Ectodermal cell (in vitro differentiated cells): ENCODE measurements at regions not wholly inside any gene's neighbourhood (a gene's known extent, or its start where the extent isn't known, plus 50 kb on each side); places are given as distances from the start of the nearest gene placed in this dataset.

Source experiments
- H3K27ac ChIP-seq: 2 replicates; pipeline ENCODE4 v1.7.0; 2013; ENCODE audit warnings: mild to moderate bottlenecking, low read depth, low read length; ENCODE audit not compliant: insufficient read depth, poor library complexity, severe bottlenecking
- H3K27me3 ChIP-seq: 2 replicates; pipeline ENCODE4 v1.7.0; 2013; ENCODE audit warnings: mild to moderate bottlenecking, low read length; ENCODE audit not compliant: insufficient read depth, control insufficient read depth, poor library complexity, severe bottlenecking
- H3K36me3 ChIP-seq: one replicate; pipeline ENCODE4 v1.7.0; 2013; ENCODE audit warnings: low read length; ENCODE audit not compliant: control insufficient read depth, insufficient read depth
- H3K4me1 ChIP-seq: one replicate; pipeline ENCODE4 v1.7.0; 2013; ENCODE audit warnings: low read length; ENCODE audit not compliant: control insufficient read depth, insufficient read depth
- H3K4me3 ChIP-seq: 2 replicates; pipeline ENCODE4 v1.7.0; 2013; ENCODE audit warnings: low read depth, low read length, control low read depth; ENCODE audit not compliant: insufficient read depth
- H3K9me3 ChIP-seq: 2 replicates; pipeline ENCODE4 v1.7.0; 2013; ENCODE audit warnings: mild to moderate bottlenecking, low read length, moderate library complexity; ENCODE audit not compliant: control insufficient read depth
- WGBS, 2 experiments: methylation state at CpG; one replicate each; pipeline ENCODE4 v1.1.7; 2013; ENCODE audit warnings: missing lambda C conversion rate in 2 of 2; 5-methylcytosine and 5-hydroxymethylcytosine counted together

DNA sequence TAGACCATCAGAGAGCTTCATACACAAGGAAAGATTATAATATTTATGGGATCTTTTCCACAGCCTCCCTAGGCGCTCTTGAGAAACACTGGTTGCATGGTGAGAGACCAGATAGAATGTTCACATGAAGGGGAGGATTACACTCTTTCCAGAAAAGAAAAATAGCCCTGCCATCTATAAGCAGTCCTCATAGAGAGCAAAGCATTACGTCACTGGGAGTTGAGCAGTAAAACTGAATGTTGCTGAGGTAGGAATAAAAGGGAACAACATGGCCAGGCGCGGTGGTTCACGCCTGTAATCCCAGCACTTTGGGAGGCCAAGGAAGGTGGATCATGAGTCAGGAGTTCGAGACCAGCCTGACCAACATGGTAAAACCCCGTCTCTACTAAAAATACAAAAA is 1934.3 kb downstream of the SUCLG1 start:
- Histone ChIP-seq H3K4me3 (no peak overlapping the region), H3K27ac (no peak overlapping the region), H3K36me3 (no peaks in the 10 kb centered on the region), H3K4me1 (no peaks in the 10 kb centered on the region), H3K9me3 (no peaks in the 10 kb centered on the region), H3K27me3 (no peaks in the 10 kb centered on the region)
- 85 to 95% methylated on average over 7 of the region's 7 CpGs for WGBS, 2 experiments

DNA sequence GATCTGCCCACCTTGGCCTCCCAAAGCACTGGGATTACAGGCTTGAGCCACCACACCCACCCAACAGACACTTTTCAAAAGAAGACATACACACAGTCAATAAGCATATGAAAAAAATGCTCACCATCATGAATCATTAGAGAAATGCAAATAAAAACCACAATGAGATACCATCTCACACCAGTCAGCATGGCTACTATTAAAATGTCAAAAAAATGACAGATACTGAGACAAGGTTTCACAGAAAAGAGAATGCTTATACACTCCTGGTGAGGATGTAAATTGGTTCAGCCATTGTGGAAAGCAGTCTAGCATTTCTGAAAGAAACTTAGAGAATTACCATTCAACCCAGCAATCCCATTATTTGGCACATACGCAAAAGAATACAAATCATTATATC is 1947.2 kb downstream of the SUCLG1 start:
- 93 to 95% methylated on average over 1 of the region's 1 CpG for WGBS, 2 experiments
- Histone ChIP-seq H3K4me1 (no peaks in the 10 kb centered on the region), H3K27ac (no peak overlapping the region), H3K27me3 (no peaks in the 10 kb centered on the region), H3K9me3 (no peaks in the 10 kb centered on the region), H3K4me3 (no peak overlapping the region), H3K36me3 (no peaks in the 10 kb centered on the region)

DNA sequence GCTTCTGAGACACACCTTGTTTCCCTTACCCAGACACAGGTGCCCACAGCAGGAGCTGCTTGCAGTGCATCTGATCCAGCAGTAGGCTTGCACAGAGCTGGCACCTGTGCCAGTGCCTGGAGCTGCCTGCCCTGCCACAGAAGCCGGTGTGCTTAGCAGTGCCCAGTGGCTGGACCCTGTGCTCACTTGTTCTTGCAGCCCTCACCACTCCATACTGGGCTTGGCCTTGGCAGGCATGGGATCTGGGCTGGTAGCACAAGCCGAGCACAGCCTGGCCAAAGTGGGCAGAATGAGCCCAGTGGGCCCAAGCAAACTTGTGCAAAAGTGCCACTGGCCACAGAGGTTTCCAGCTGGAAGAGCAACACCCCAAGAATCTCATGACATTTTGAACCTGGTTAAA is 1950.4 kb downstream of the SUCLG1 start:
- Histone ChIP-seq H3K27ac (no peak overlapping the region), H3K36me3 (no peaks in the 10 kb centered on the region), H3K4me1 (no peaks in the 10 kb centered on the region), H3K27me3 (no peaks in the 10 kb centered on the region), H3K4me3 (no peak overlapping the region), H3K9me3 (no peaks in the 10 kb centered on the region)
- 98 to 100% methylated on average over 2 of the region's 2 CpGs for WGBS, 2 experiments

DNA sequence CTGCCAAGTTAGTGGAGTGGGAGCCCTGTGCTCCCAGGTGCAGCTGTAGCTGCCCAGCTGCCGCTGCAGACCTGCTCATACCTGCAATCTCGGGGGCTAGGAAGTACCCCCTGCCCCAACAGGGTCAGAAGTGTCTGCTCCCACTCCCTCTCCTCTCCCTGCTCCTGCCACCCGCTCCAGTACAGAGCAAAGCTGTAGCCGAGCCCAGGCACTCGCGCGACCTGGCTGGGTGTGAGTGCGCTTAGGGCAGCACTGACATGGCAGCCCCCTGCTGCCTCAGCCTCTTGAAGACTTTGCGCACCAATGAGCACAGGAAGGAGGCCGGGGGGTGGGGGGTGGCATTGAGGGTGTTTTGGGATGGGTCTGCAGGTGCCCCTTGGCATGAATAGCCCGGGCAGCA is 1951.4 kb downstream of the SUCLG1 start:
- Histone ChIP-seq H3K27me3 (no peaks in the 10 kb centered on the region), H3K4me1 (no peaks in the 10 kb centered on the region), H3K4me3 (no peak overlapping the region), H3K36me3 (no peaks in the 10 kb centered on the region), H3K27ac (no peak overlapping the region), H3K9me3 (no peaks in the 10 kb centered on the region)
- WGBS, 2 experiments, result 93 to 94% methylated on average over 11 of the region's 11 CpGs

DNA sequence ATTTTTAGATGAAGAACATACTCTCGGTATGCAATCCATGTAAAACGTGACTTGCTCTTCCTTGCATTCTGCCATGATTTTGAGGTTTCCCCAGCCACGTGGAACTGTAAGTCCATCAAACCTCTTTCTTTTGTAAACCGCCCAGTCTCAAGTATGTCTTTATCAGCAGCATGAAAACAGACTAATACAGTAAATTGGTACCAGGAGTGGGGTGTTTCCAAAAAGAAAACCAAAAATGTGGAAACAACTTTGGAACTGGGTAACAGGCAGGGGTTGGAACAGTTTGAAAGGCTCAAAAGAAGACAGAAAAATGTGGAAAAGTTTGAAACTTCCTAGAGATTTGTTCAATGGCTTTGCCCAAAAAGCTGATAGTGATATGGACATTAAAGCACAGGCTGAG is 1957.9 kb downstream of the SUCLG1 start:
- Histone ChIP-seq H3K36me3 (no peaks in the 10 kb centered on the region), H3K9me3 (no peaks in the 10 kb centered on the region), H3K4me1 (no peaks in the 10 kb centered on the region), H3K4me3 (no peak overlapping the region), H3K27ac (no peak overlapping the region), H3K27me3 (no peaks in the 10 kb centered on the region)
- 88 to 91% methylated on average over 3 to 4 of the region's 4 CpGs for WGBS, 2 experiments

DNA sequence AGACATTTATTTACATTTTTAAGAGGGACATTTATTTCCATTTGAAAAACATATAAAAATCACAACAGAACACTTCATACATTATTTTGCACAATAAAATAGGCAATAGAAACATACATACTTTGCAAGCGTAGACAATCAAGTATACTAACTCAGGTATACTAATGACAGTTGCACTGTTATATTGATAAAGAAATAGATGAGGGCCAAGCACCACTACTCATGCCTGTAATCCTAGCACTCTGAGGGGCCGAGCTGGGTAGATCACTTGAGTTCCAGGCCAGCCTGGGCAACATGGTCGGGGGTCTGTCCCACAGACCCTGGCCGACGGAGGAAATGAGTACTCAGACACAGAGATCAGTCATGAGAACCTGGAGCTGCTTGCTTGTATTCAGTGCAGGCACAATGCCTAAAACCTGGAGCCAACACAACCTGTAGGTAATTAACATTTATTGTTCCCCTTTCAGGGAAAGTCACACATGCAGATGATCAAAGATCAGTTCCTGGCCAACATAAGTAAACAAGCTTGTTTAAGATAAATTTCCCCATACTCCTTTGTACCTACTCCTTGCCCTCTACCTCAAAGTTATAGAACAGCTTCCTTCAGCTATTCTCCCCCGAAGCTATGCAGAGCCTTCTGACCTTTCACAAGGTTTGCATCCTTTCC is 1960.2 kb downstream of the SUCLG1 start:
- Histone ChIP-seq H3K36me3 (no peaks in the 10 kb centered on the region), H3K4me1 (no peaks in the 10 kb centered on the region)
- 89 to 92% methylated on average over 5 to 6 of the region's 6 CpGs for WGBS, 2 experiments

DNA sequence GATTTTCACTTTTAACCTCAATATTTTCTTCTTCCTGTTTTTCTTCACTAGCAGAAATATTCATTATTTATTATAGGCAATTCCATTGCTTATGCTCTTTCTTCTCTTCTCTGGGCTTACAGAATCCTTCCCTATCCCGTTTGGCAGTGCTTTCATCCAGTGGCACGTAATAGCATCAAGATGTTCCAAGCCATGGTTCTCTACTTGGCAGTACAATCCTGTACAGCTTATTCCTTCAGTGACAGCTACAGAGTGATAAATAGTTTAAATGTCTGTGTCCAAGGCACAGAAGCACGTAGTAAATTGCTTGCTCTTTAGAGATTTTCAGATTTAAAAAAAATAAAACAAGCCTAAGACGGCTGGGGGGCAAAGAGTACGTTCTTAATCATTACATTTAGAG is 1964.3 kb downstream of the SUCLG1 start:
- Histone ChIP-seq H3K27me3 (no peaks in the 10 kb centered on the region), H3K9me3 (no peaks in the 10 kb centered on the region), H3K27ac (no peak overlapping the region), H3K36me3 (no peaks in the 10 kb centered on the region), H3K4me1 (no peaks in the 10 kb centered on the region), H3K4me3 (no peak overlapping the region)
- WGBS, 2 experiments, result 90 to 95% methylated on average over 4 to 5 of the region's 5 CpGs

More for the DNA sequence above, 1960.2 kb downstream of the SUCLG1 start:
- Histone ChIP-seq H3K9me3 (no peaks in the 10 kb centered on the region), H3K27me3 (no peaks in the 10 kb centered on the region), H3K4me3 (no peak overlapping the region), H3K27ac (no peak overlapping the region)

DNA sequence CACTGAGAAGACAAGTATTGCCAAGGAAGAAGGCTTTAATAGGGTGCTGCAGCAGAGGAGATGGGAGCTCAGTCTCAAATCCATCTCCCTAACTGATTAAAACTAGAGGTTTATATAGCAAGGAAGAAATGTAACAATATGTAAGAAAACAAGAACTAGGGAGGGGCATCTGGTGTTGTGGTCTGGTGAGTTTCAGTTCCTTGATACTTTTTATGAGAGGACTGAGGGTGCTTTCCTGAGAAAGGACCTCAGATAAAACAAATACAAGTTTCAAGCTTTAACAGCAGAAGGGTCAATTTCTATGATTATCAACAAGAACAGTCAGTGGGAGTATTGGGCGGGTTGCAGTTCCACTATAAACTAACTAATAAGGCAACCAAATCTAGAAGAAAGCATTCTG is 1967.5 kb downstream of the SUCLG1 start:
- no peaks in the 10 kb centered on the region for H3K4me1 ChIP-seq
- H3K4me3 ChIP-seq, result no peak overlapping the region
- H3K27ac ChIP-seq, result no peak overlapping the region
- WGBS, 2 experiments, result no CpG with 5 or more reads among the region's 1 CpG
- no peaks in the 10 kb centered on the region for H3K36me3 ChIP-seq
- H3K9me3 ChIP-seq, result no peaks in the 10 kb centered on the region
- H3K27me3 ChIP-seq, result no peaks in the 10 kb centered on the region

DNA sequence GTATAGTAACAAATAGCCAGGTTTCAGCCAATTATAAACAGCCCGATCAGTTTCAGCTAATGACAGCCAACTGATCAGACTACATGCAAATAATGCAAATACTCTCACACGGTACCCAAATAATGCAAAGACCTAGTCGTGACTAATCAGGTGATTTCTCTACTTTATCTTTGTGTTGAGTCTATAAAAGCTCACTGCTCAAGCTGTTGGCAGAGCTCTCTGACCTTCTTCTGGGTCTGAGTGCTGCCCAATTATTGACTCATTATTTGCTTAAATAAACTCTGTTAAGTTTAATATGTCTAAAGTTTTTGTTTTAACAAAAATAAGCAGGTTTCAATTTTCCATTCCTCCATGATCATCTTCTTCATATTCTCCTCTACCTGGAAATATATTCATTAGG is 1971.7 kb downstream of the SUCLG1 start:
- Histone ChIP-seq H3K27ac (no peak overlapping the region), H3K36me3 (no peaks in the 10 kb centered on the region), H3K27me3 (no peaks in the 10 kb centered on the region), H3K9me3 (no peaks in the 10 kb centered on the region), H3K4me1 (no peaks in the 10 kb centered on the region), H3K4me3 (no peak overlapping the region)
- 92 to 97% methylated on average over 3 of the region's 3 CpGs for WGBS, 2 experiments

DNA sequence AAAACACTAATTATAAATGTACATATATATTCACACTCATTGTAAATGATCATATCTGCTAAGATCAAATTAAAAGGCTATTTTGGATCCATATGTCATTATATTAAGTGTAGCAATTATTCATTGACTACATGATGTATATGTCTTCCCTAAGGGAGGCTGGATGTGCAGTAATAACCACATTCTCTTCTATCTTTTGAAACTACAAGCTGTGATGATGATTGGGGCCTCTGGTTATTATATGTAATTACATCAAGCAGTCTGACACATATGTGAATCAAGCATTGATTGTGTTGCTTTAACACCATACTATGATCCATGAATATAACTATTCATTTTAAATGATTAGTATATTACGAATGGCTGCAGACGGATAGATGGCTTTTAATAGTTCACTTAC is 1973.4 kb downstream of the SUCLG1 start:
- Histone ChIP-seq H3K36me3 (no peaks in the 10 kb centered on the region), H3K9me3 (no peaks in the 10 kb centered on the region), H3K27ac (no peak overlapping the region), H3K4me1 (no peaks in the 10 kb centered on the region), H3K27me3 (no peaks in the 10 kb centered on the region), H3K4me3 (no peak overlapping the region)
- WGBS, 2 experiments, result 100% methylated on average over 2 of the region's 2 CpGs; no CpG with 5 or more reads in 1 of the 2 experiments

DNA sequence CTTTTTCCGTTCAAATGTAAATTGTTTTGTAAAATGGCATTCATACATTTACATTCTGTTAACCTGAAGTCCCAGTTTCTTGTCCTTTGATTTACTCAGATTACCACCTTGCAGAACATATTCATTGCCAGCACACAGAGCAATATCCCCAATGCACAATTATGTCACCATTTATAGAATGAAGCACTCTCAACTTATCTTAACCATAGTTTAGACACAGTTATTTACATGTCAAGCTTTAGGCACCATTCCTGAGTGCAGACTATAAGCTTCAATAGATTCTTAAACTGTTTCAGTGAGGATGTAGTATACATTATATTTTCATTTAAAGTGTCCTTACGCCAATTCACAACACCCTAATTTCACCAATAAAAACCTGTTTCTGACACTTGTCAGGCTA is 1977.9 kb downstream of the SUCLG1 start:
- no peaks in the 10 kb centered on the region for H3K27me3 ChIP-seq
- no peaks in the 10 kb centered on the region for H3K9me3 ChIP-seq
- no peaks in the 10 kb centered on the region for H3K4me1 ChIP-seq
- WGBS, 2 experiments, result 83% methylated on average over 1 of the region's 2 CpGs; no CpG with 5 or more reads in 1 of the 2 experiments
- no peaks in the 10 kb centered on the region for H3K36me3 ChIP-seq
- no peak overlapping the region for H3K27ac ChIP-seq
- H3K4me3 ChIP-seq, result no peak overlapping the region
